Suprapubic skin (tissue), 4 donors: ENCODE measurements at regions not wholly inside any gene's neighbourhood (a gene's known extent, or its start where the extent isn't known, plus 50 kb on each side); places are given as distances from the start of the nearest gene placed in this dataset.
"Not testable (repeated sequence)": the region's sequence is repeated elsewhere in the genome, so short reads cannot be mapped to it uniquely, and the experiment has no call there.

Source experiments
- DNase-seq, 2 donors: peaks; one replicate each; pipeline ENCODE4 v3.0.0-alpha.2; 2019; ENCODE audit warnings: low spot score in 2 of 2
- H3K27ac ChIP-seq: fragments of 200-600 bp; sonication (generic); one replicate; pipeline ENCODE4 v1.5.1; 2019
- H3K27me3 ChIP-seq: fragments of 200-600 bp; sonication (generic); one replicate; pipeline ENCODE4 v1.5.1; 2019
- H3K36me3 ChIP-seq: fragments of 200-600 bp; sonication (generic); one replicate; pipeline ENCODE4 v1.5.1; 2019
- H3K4me1 ChIP-seq: fragments of 200-600 bp; sonication (generic); one replicate; pipeline ENCODE4 v1.5.1; 2019
- H3K4me3 ChIP-seq: fragments of 200-600 bp; sonication (generic); one replicate; pipeline ENCODE4 v1.5.1; 2019; ENCODE audit warnings: mild to moderate bottlenecking
- H3K9me3 ChIP-seq: fragments of 200-600 bp; sonication (generic); one replicate; pipeline ENCODE4 v1.5.1; 2019
- CTCF ChIP-seq, 2 donors: fragments of 200-600 bp in 1 of 2; fragments of 450-650 bp in 1 of 2; sonication (generic) in 1 of 2; IDR thresholded peaks; one replicate each; pipeline ENCODE4 v1.5.1; 2016 to 2019; ENCODE audit warnings: antibody characterized with exemption in 2 of 2, mild to moderate bottlenecking in 1 of 2, moderate library complexity in 1 of 2
- EP300 ChIP-seq: sonication (generic); formaldehyde crosslinking; IDR thresholded peaks from one replicate; pipeline ENCODE4 v1.6.1; 2017; ENCODE audit warnings: antibody characterized with exemption
- POLR2A ChIP-seq, 2 donors: fragments of 450-650 bp; IDR thresholded peaks; one replicate each; pipeline ENCODE4 v1.6.1; 2017; ENCODE audit warnings: antibody characterized with exemption in 2 of 2, mild to moderate bottlenecking in 2 of 2, moderate library complexity in 2 of 2
- POLR2AphosphoS5 ChIP-seq, 3 donors: sonication (generic); formaldehyde crosslinking; IDR thresholded peaks; one replicate each; pipeline ENCODE4 v1.6.1; 2017; ENCODE audit warnings: antibody characterized with exemption in 3 of 3
- WGBS: methylation state at CpG from one replicate; pipeline ENCODE4 v1.1.5; 2018; 5-methylcytosine and 5-hydroxymethylcytosine counted together

- H3K36me3 ChIP-seq, H3K27ac ChIP-seq, DNase-seq, H3K4me3 ChIP-seq, H3K27me3 ChIP-seq, H3K9me3 ChIP-seq, H3K4me1 ChIP-seq: not testable (repeated sequence)
- WGBS, result 100% methylated on average over 1 of the region's 1 CpG
Measured at GRCh38 chr7:26424319-26424718, 132.7 kb downstream of the SNX10 start.

DNA sequence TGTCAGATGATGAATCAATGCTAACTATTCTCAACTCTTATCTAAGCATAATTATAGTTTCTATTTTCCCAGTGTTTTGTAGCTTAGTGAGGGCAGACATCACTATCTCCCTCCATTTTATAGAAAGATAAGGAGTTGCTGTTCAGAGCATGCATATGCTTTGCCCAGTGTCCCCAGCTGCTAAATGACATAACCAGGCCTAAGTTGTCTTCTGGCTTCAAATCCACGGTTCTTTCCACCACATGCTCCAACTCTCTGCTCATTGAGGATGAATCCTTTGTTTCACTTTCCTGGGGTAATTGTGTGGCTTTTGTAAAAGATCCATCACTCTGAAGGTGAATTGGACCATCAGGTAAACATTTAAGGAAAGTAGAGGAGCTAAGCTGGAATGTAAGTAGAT is 134.0 kb downstream of the SNX10 start:
- TF ChIP-seq POLR2AphosphoS5 (IDR thresholded peaks at IDR 0.05), result no peak
- no peak for TF ChIP-seq POLR2A (IDR thresholded peaks at IDR 0.05)
- no peak for TF ChIP-seq CTCF (IDR thresholded peaks at IDR 0.05)
- TF ChIP-seq EP300, result no peak
- WGBS, result 92% methylated on average over 1 of the region's 1 CpG
- no peak for DNase-seq
- H3K27me3 ChIP-seq, result no peaks in the 10 kb centered on the region
- no peak overlapping the region for H3K4me3 ChIP-seq
- no peak overlapping the region for H3K27ac ChIP-seq
- no peaks in the 10 kb centered on the region for H3K9me3 ChIP-seq
- H3K4me1 ChIP-seq, result no peaks in the 10 kb centered on the region
- H3K36me3 ChIP-seq, result no peaks in the 10 kb centered on the region

DNA sequence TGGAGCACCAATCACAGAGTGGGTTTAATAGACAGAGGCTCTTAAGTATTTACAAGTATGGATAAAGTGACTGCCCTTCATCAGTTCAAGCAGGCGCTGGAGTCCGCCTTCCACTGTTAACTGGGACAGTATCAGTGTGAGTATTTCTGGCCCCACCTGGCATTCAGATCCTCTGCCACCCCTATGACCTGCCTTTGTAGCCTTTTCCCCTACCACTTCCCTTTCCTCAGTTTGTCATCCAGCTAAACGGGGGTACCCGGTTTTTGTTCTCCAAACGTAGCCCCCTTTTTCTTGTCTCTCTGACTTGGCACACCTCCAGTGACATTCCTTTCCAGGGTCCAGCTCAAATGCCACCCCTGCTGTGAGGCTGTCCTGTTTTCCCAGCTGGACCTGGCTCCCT is 134.4 kb downstream of the SNX10 start:
- TF ChIP-seq POLR2A (IDR thresholded peaks at IDR 0.05) (no peak), POLR2AphosphoS5 (IDR thresholded peaks at IDR 0.05) (no peak), CTCF (IDR thresholded peaks at IDR 0.05) (no peak), EP300 (no peak)
- WGBS, result 80% methylated on average over 5 of the region's 5 CpGs
- no peak for DNase-seq
- no peak overlapping the region for H3K27ac ChIP-seq
- H3K4me3 ChIP-seq, result no peak overlapping the region
- no peaks in the 10 kb centered on the region for H3K4me1 ChIP-seq
- H3K27me3 ChIP-seq, result no peaks in the 10 kb centered on the region
- H3K36me3 ChIP-seq, result no peaks in the 10 kb centered on the region
- H3K9me3 ChIP-seq, result no peaks in the 10 kb centered on the region

DNA sequence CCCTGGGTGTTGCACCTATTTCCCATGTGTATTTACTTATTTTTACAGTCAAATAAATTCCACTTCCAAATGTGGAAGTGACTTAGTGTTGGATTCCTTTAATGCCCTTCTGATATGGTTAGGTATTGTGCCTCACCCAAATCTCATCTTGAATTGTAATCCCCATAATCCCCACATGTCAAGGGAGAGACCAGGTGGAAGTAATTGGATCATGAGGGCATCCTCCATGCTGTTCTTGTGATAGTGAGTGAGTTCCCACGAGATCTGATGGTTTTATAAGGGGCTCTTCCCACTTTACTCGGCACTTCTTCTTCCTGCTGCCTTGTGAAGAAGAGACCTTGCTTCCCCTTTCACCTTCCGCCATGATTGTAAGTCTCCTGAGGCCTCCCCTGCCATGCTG is 136.9 kb downstream of the SNX10 start:
- Histone ChIP-seq H3K27me3 (no peaks in the 10 kb centered on the region), H3K27ac (no peak overlapping the region), H3K4me1 (no peaks in the 10 kb centered on the region), H3K4me3 (no peak overlapping the region), H3K36me3 (no peaks in the 10 kb centered on the region), H3K9me3 (no peaks in the 10 kb centered on the region)
- 74% methylated on average over 3 of the region's 3 CpGs for WGBS
- TF ChIP-seq POLR2A (IDR thresholded peaks at IDR 0.05) (no peak), EP300 (no peak), POLR2AphosphoS5 (IDR thresholded peaks at IDR 0.05) (no peak), CTCF (IDR thresholded peaks at IDR 0.05) (no peak)
- no peak for DNase-seq

GRCh38 chr7:26429168-26429567 is 137.5 kb downstream of the SNX10 start:
- Histone ChIP-seq H3K27ac (no peak overlapping the region), H3K36me3 (no peaks in the 10 kb centered on the region), H3K4me3 (no peak overlapping the region), H3K9me3 (no peaks in the 10 kb centered on the region), H3K4me1 (no peaks in the 10 kb centered on the region), H3K27me3 (no peaks in the 10 kb centered on the region)
- TF ChIP-seq EP300, result no peak
- no peak for TF ChIP-seq POLR2A (IDR thresholded peaks at IDR 0.05)
- TF ChIP-seq CTCF (IDR thresholded peaks at IDR 0.05), result no peak
- no peak for TF ChIP-seq POLR2AphosphoS5 (IDR thresholded peaks at IDR 0.05)
- 85% methylated on average over 5 of the region's 5 CpGs for WGBS
- no peak for DNase-seq

- Histone ChIP-seq H3K9me3 (no peaks in the 10 kb centered on the region), H3K27ac (no peak overlapping the region), H3K27me3 (no peaks in the 10 kb centered on the region), H3K4me3 (no peak overlapping the region), H3K4me1 (no peaks in the 10 kb centered on the region), H3K36me3 (no peaks in the 10 kb centered on the region)
- TF ChIP-seq POLR2A (IDR thresholded peaks at IDR 0.05) (no peak), POLR2AphosphoS5 (IDR thresholded peaks at IDR 0.05) (no peak), CTCF (IDR thresholded peaks at IDR 0.05) (no peak), EP300 (no peak)
- 62% methylated on average over 3 of the region's 3 CpGs for whole genome bisulfite sequencing
- no peak for DNase-seq
Measured at GRCh38 chr7:26434974-26435373, 143.3 kb downstream of the SNX10 start.
